ENCODE measurements at regions not wholly inside any gene's neighbourhood (a gene's known extent, or its start where the extent isn't known, plus 50 kb on each side); places are given as distances from the start of the nearest gene placed in this dataset.

DNA sequence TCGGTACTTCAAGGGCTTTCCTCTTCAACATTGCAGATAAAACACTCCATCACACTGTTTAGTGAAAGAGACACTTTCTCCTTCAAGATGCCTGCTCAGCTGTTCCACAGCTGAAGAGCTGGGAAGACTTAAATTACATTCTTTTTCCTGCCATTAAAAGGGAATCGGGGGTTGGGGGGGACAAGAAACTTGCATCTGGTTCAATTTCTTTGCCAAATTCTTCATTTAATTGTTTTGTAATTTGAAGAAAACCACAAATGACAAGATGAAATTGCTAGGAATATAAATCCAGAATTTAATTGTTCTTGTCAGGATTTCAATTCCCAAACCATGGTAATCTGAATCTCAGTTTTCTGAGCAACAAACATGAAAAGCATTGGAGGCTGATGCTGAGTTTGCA is 478.3 kb downstream of the EBF1 start:
- Mint-ChIP-seq H3K27me3 (ENCODE audit: low read depth) (no peaks in the 10 kb centered on the region), H3K9me3 (ENCODE audit: insufficient read depth) (no peaks in the 10 kb centered on the region), H3K4me3 (no peak overlapping the region), H3K4me1 (ENCODE audit: low read depth) (no peaks in the 10 kb centered on the region), H3K36me3 (ENCODE audit: low read depth) (no peaks in the 10 kb centered on the region), H3K27ac (no peak overlapping the region)
- CTCF ChIA-PET, result no interaction called here
- POLR2A ChIA-PET, result no interaction called here
- ATAC-seq (no peak), DNase-seq (no peak)

DNA sequence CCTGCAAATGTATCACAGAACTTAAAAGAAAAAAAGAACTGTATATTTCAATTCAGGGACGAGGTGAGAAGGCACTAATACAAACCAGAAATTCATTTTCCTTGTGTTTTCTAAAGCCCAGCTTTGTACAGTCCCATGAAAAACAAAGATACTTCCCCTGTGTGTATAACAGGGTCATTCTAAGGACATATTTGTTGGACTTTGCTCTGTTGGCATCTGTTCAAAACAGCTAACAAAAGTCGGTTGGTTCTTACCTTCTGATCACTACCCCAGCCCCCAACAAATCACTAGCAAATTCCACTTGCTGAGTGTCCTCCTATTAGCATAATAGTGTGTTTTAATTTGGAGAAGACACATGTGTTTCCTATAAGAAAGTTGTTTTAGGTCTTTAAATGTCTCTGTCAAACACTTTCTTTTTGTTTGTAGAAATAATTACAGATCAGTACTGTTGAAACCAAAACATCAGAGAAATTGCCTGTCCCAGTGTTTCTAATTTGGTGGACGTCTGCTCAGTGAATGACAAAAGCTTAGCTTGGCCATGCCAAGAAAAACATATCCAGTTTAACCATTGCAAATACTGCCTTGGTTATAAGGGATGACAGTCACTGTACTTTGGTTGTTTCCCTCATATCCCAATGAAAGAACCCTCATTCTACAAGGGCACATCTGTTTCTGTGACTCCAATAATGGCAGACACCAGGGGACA is 480.5 kb downstream of the EBF1 start:
- ATAC-seq (no peak), DNase-seq (no peak)
- Mint-ChIP-seq H3K9me3 (ENCODE audit: insufficient read depth) (no peaks in the 10 kb centered on the region), H3K36me3 (ENCODE audit: low read depth) (no peaks in the 10 kb centered on the region), H3K27ac (no peak overlapping the region), H3K27me3 (ENCODE audit: low read depth) (no peaks in the 10 kb centered on the region), H3K4me1 (ENCODE audit: low read depth) (no peaks in the 10 kb centered on the region), H3K4me3 (no peak overlapping the region)
- ChIA-PET POLR2A (no interaction called here), CTCF (no interaction called here)

DNA sequence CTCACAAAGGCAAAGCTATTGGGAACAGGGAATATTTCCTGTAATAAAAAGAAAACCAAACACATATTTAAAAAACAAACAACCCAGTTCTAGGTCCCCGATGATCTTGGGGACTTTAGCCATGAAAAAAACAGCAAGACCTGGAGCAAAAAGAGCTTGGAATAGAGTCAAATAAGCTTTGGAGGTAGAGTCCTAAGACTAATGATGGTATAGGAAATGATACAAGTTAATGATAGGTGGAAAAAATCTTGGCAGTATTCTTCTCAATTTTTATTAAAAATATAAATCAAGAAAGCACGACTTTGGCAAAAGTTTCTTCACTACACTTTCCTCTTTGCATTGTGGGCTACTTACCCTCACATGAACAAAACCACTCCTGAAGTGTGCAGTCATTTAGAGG is 481.5 kb downstream of the EBF1 start:
- CTCF ChIA-PET, result no interaction called here
- Mint-ChIP-seq H3K4me1 (ENCODE audit: low read depth) (no peaks in the 10 kb centered on the region), H3K27ac (no peak overlapping the region), H3K4me3 (no peak overlapping the region), H3K27me3 (ENCODE audit: low read depth) (no peaks in the 10 kb centered on the region), H3K9me3 (ENCODE audit: insufficient read depth) (no peaks in the 10 kb centered on the region), H3K36me3 (ENCODE audit: low read depth) (no peaks in the 10 kb centered on the region)
- no peak for ATAC-seq
- POLR2A ChIA-PET, result no interaction called here
- DNase-seq, result no peak

DNA sequence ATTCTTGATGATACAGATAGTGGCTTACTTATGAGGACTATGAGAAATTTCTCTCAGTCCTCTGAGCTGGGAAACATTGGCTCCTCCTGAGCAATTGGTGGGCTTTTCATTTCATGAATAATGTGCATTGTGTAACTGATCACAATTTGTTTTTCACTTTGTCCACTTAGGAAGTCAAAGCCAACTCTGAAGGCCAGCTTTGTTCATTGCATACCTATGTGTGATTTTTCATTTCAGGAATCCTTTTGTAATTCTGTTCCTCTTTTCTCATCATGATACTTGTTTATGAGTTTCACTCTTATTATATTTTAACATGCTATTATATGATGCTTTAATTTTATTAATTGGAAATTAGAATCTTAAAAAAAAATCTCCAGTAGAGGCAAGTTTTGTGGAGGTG is 483.0 kb downstream of the EBF1 start:
- Mint-ChIP-seq H3K4me1 (ENCODE audit: low read depth) (no peaks in the 10 kb centered on the region), H3K9me3 (ENCODE audit: insufficient read depth) (no peaks in the 10 kb centered on the region), H3K4me3 (no peak overlapping the region), H3K27ac (no peak overlapping the region), H3K36me3 (ENCODE audit: low read depth) (no peaks in the 10 kb centered on the region), H3K27me3 (ENCODE audit: low read depth) (no peaks in the 10 kb centered on the region)
- no peak for DNase-seq
- ChIA-PET POLR2A (no interaction called here), CTCF (no interaction called here)
- no peak for ATAC-seq

DNA sequence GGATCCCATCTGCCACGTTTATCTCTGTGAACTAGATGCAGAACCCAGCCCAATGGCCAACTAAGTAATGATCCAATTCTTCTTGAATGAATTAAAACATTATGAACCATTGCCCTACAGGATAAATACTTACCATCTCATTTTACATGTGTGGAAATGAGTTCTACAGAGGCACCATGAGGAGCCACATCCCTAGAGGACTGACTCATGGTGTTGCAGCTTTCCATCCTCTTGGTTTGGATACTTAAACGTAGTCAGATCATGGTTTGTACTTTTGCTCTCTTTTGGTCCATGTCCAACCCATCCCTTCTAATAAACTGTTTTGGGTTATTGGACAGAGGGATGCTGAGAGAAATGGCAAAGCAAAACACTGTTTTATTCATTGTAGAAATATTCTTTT is 484.8 kb downstream of the EBF1 start:
- DNase-seq (no peak), ATAC-seq (no peak)
- Mint-ChIP-seq H3K27ac (no peak overlapping the region), H3K4me1 (ENCODE audit: low read depth) (no peaks in the 10 kb centered on the region), H3K36me3 (ENCODE audit: low read depth) (no peaks in the 10 kb centered on the region), H3K9me3 (ENCODE audit: insufficient read depth) (no peaks in the 10 kb centered on the region), H3K4me3 (no peak overlapping the region), H3K27me3 (ENCODE audit: low read depth) (no peaks in the 10 kb centered on the region)
- ChIA-PET CTCF (no interaction called here), POLR2A (no interaction called here)

DNA sequence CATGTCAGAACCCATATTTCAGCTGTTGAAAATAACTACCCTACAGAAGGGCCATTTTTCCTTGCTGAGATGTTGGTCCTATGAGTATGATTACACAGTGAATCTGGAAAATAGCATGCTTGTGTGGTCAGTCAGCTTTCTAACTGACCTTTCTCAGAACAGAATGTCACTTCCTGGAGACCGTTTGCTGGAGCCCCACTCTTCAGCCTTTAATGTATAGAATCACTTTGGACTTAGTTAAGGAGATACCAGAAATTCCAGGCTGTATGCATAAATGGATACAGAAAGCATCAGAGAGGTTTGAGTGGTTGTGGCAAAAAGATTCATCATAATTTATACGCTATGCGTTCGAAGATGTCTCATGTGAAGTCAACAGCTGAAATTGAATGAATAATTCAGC is 488.1 kb downstream of the EBF1 start:
- ChIA-PET POLR2A (no interaction called here), CTCF (no interaction called here)
- H3K9me3 Mint-ChIP-seq (ENCODE audit: insufficient read depth), result no peaks in the 10 kb centered on the region
- no peak overlapping the region for H3K27ac Mint-ChIP-seq
- H3K4me1 Mint-ChIP-seq (ENCODE audit: low read depth), result no peaks in the 10 kb centered on the region
- ATAC-seq (no peak), DNase-seq (no peak)
- H3K27me3 Mint-ChIP-seq (ENCODE audit: low read depth), result no peaks in the 10 kb centered on the region
- no peak overlapping the region for H3K4me3 Mint-ChIP-seq
- no peaks in the 10 kb centered on the region for H3K36me3 Mint-ChIP-seq (ENCODE audit: low read depth)

DNA sequence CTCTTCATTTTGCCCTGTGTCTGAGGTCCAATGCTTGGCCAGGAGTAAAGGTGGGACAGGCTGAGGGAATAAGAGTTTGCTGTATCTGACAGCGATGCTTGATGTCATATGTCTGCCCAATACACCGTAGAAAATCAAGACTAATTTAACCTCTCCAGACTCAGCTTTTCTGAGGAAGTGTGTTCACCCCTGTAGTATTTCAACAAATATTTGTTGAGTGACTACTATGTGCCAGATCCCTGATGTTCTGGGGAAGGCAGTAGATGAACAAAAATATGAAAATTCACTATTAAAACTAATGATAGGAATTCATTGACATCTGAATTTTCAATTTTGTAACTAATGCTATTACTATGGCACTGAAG is 489.7 kb downstream of the EBF1 start:
- ChIA-PET POLR2A (no interaction called here), CTCF (no interaction called here)
- Mint-ChIP-seq H3K27ac (no peak overlapping the region), H3K4me3 (no peak overlapping the region), H3K4me1 (ENCODE audit: low read depth) (no peaks in the 10 kb centered on the region), H3K9me3 (ENCODE audit: insufficient read depth) (no peaks in the 10 kb centered on the region), H3K36me3 (ENCODE audit: low read depth) (no peaks in the 10 kb centered on the region), H3K27me3 (ENCODE audit: low read depth) (no peaks in the 10 kb centered on the region)
- DNase-seq (no peak), ATAC-seq (no peak)

DNA sequence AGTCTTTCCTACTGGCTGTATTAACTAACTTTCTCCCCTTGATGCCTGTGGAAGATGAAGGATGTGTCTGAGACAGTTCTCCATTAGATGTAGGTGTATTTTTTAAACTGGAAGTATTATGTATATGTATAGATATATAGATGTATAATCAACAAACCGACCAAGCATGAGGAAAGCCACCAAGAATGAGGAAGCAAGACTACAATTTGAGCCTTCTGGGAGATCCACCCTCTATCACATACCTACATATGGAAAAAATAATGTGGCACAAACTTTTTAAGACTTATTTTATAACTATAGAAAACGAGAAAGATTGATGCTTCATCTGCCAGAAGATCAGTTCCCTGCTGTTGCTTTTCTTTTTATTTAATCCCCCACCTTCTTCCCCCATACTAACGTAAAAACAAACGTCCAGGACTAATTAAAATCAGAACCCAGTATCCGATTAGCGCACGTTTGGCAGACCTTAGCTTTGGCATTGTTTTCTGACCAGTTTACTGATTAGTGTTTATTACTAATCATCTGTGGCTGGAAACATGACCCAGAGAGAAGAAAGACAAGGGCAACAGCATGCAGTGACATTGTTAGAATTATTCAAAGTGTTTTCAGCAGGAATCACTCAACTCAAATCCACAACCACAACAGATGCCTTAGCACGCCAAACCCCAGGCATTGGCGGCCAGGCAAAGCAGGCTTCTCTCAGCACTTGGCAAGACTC is 490.2 kb downstream of the EBF1 start:
- H3K9me3 Mint-ChIP-seq (ENCODE audit: insufficient read depth), result no peaks in the 10 kb centered on the region
- no peaks in the 10 kb centered on the region for H3K36me3 Mint-ChIP-seq (ENCODE audit: low read depth)
- ChIA-PET CTCF (no interaction called here), POLR2A (no interaction called here)
- ATAC-seq (no peak), DNase-seq (no peak)
- no peak overlapping the region for H3K4me3 Mint-ChIP-seq
- no peaks in the 10 kb centered on the region for H3K4me1 Mint-ChIP-seq (ENCODE audit: low read depth)
- H3K27ac Mint-ChIP-seq, result no peak overlapping the region
- H3K27me3 Mint-ChIP-seq (ENCODE audit: low read depth), result no peaks in the 10 kb centered on the region

DNA sequence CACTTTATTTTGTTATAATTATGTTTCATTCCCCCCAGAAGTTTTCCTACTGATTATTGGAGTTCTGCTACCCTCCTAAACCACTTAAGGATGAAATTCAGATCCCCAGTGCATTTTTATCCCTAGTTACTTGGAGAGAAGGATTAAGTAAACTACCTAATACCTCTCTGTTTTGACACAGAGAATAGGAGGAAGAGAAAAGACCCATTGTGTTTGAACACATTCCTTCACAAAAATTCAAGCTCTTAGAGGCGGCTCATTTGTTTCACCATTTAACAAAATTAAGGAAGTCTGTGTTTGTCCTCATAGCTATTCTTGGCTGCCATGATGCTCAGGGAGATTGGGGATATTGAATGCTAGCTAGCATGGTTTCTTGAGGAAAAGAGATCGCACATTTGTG is 492.6 kb downstream of the EBF1 start:
- ChIA-PET POLR2A (no interaction called here), CTCF (no interaction called here)
- Mint-ChIP-seq H3K4me1 (ENCODE audit: low read depth) (no peaks in the 10 kb centered on the region), H3K27me3 (ENCODE audit: low read depth) (no peaks in the 10 kb centered on the region), H3K4me3 (no peak overlapping the region), H3K27ac (no peak overlapping the region), H3K36me3 (ENCODE audit: low read depth) (no peaks in the 10 kb centered on the region), H3K9me3 (ENCODE audit: insufficient read depth) (no peaks in the 10 kb centered on the region)
- DNase-seq, result no peak
- no peak for ATAC-seq

DNA sequence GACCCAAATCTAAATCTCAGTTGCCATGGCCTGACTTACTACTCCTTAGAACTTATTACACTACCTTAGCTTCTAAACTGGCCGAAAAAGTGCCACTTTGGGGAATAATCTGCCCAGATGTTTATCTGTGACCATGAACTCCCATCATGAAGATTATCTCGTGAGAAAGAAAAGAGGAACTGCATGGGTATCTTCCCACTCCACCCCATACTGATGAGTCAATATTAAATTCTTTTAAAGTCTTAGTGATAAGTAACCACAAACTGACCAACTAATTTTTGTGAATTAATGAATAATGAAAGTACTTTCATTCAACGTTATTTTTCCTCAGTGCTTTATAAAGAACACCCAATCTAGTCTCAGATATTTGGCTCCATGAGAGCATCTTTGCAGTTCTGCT is 493.5 kb downstream of the EBF1 start:
- Mint-ChIP-seq H3K4me3 (no peak overlapping the region), H3K27ac (no peak overlapping the region), H3K9me3 (ENCODE audit: insufficient read depth) (no peaks in the 10 kb centered on the region), H3K4me1 (ENCODE audit: low read depth) (no peaks in the 10 kb centered on the region), H3K36me3 (ENCODE audit: low read depth) (no peaks in the 10 kb centered on the region), H3K27me3 (ENCODE audit: low read depth) (no peaks in the 10 kb centered on the region)
- DNase-seq (no peak), ATAC-seq (no peak)
- POLR2A ChIA-PET, result no interaction called here
- CTCF ChIA-PET, result no interaction called here

DNA sequence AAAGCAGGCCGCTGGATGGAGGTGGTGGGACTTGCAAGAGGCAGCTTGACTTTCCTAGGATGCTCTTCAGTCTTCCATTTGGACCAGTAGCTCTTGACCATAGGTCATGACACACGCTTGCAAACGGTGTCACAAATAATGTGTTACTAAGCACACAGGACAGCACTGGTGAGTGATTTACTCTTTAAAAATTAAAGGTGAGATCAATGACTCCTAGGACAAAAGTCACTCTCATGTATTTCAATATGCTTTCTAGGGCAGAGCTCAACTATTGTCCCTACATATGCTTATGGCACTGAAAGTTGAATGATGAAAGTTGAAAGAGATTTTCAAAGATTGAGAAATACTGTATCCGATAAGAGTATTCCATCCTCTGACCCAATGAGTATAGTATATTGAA is 496.7 kb downstream of the EBF1 start:
- CTCF ChIA-PET, result no interaction called here
- H3K9me3 Mint-ChIP-seq (ENCODE audit: insufficient read depth), result no peaks in the 10 kb centered on the region
- no peak overlapping the region for H3K4me3 Mint-ChIP-seq
- H3K36me3 Mint-ChIP-seq (ENCODE audit: low read depth), result no peaks in the 10 kb centered on the region
- H3K27me3 Mint-ChIP-seq (ENCODE audit: low read depth), result no peaks in the 10 kb centered on the region
- H3K27ac Mint-ChIP-seq, result no peak overlapping the region
- DNase-seq (no peak), ATAC-seq (no peak)
- no peaks in the 10 kb centered on the region for H3K4me1 Mint-ChIP-seq (ENCODE audit: low read depth)
- POLR2A ChIA-PET, result no interaction called here

DNA sequence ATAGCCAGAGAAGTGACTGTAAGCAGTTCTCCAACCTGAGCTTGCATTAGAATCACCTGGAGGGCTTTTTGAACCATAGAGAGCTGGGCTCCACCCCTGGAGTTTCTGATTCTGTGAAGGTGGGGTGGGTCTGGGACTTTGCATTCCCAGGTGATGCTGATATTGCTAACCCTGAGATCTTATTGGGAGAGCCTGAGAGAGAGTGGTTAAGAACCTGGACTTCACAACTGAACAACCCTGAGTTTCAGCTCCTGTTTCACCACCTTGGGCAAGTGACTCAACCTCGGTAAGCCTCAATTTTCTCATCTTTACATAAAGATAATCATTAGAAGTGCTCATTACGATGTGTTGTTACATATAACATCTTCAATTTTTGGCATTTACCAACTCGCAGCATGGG is 498.6 kb downstream of the EBF1 start:
- CTCF ChIA-PET, result no interaction called here
- no peak for ATAC-seq
- no peaks in the 10 kb centered on the region for H3K9me3 Mint-ChIP-seq (ENCODE audit: insufficient read depth)
- no peaks in the 10 kb centered on the region for H3K36me3 Mint-ChIP-seq (ENCODE audit: low read depth)
- POLR2A ChIA-PET, result no interaction called here
- H3K4me3 Mint-ChIP-seq, result no peak overlapping the region
- H3K4me1 Mint-ChIP-seq (ENCODE audit: low read depth), result no peaks in the 10 kb centered on the region
- no peak overlapping the region for H3K27ac Mint-ChIP-seq
- DNase-seq, result no peak
- no peaks in the 10 kb centered on the region for H3K27me3 Mint-ChIP-seq (ENCODE audit: low read depth)

DNA sequence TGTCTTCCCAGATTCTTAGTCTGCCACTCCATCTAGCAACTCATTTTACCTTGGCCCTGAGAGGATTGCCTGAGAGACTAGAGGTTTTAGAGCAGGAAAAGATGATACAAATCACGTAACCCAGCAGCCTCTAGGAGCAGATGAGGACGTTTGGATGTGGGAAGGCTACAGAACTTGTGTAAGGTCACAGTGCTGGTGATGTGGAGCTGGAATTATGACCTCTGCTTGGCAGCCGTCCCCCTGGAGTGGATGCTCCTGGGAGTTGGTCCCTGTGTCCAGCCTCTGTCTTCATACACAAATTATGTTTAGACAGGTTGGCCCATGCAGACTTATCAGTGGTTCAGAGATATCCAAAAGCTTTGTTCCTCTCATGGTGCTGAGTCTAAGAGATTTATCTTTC is 499.0 kb downstream of the EBF1 start:
- ATAC-seq (no peak), DNase-seq (no peak)
- no peaks in the 10 kb centered on the region for H3K4me1 Mint-ChIP-seq (ENCODE audit: low read depth)
- H3K27me3 Mint-ChIP-seq (ENCODE audit: low read depth), result no peaks in the 10 kb centered on the region
- no peak overlapping the region for H3K27ac Mint-ChIP-seq
- ChIA-PET CTCF (no interaction called here), POLR2A (no interaction called here)
- no peaks in the 10 kb centered on the region for H3K36me3 Mint-ChIP-seq (ENCODE audit: low read depth)
- H3K4me3 Mint-ChIP-seq, result no peak overlapping the region
- no peaks in the 10 kb centered on the region for H3K9me3 Mint-ChIP-seq (ENCODE audit: insufficient read depth)
